ENCODE measurements at regions not wholly inside any gene's neighbourhood (a gene's known extent, or its start where the extent isn't known, plus 50 kb on each side); places are given as distances from the start of the nearest gene placed in this dataset.

GRCh38 chr14:100425429-100425827, 102.3 kb downstream of the SLC25A47 start:
- no peak overlapping the region for H3K56ac ChIP-seq (replicated peaks; ENCODE audit: insufficient read length, low read depth, low read length)
- 63% methylated on average over 7 of the region's 7 CpGs; no CpG with 5 or more reads in 1 of the 2 experiments for WGBS, 2 experiments (ENCODE audit: extremely low coverage in 1 of 2, insufficient coverage in 1 of 2, insufficient read length in 1 of 2, insufficient replicate concordance in 2 of 2, low coverage in 1 of 2, low lambda C conversion rate in 2 of 2, missing lambda C conversion rate in 1 of 2)
- H3K4me3 ChIP-seq (ENCODE audit: extremely low read depth in 1 of 4, insufficient read depth in 2 of 4, low read depth in 3 of 4, low read length in 4 of 4): no peak overlapping the region
- H2AK5ac ChIP-seq (ENCODE audit: low read depth, low read length): no peak overlapping the region
- H2BK120ac ChIP-seq (replicated peaks; ENCODE audit: low read depth, low read length): no peak overlapping the region
- no peak overlapping the region for H2BK5ac ChIP-seq (ENCODE audit: low read depth, low read length)
- H3K18ac ChIP-seq (ENCODE audit: extremely low read depth, low read length): no peak overlapping the region
- no peaks in the 10 kb centered on the region for H3K36me3 ChIP-seq (ENCODE audit: control insufficient read depth in 2 of 4, insufficient read depth in 4 of 4, low read length in 3 of 4)
- H4K8ac ChIP-seq (ENCODE audit: extremely low read depth, insufficient read depth, low read length): no peak overlapping the region
- DNase-seq (ENCODE audit: low read depth in 1 of 2, low spot score in 2 of 2): no peak
- no peaks in the 10 kb centered on the region for H3K23me2 ChIP-seq (ENCODE audit: low read depth, low read length)
- no peak overlapping the region for H2BK20ac ChIP-seq (ENCODE audit: low read length)
- no peak overlapping the region for H3K14ac ChIP-seq (ENCODE audit: insufficient read length)
- H2BK12ac ChIP-seq (ENCODE audit: low read depth, low read length): no peak overlapping the region
- H3K9me3 ChIP-seq (ENCODE audit: insufficient read depth in 2 of 2, low read depth in 1 of 2, low read length in 1 of 2): no peaks in the 10 kb centered on the region
- no peak overlapping the region for H3K23ac ChIP-seq (ENCODE audit: insufficient read length)
- H2BK15ac ChIP-seq (ENCODE audit: low read length): no peak overlapping the region
- no peak overlapping the region for H4K5ac ChIP-seq (ENCODE audit: insufficient read length, low read depth, low read length)
- CTCF ChIA-PET (ENCODE audit: partially characterized antibody): interaction anchor here (0.9 to 4.2 kb wide), 13 partner anchors 8 to 230 kb away, joined by 3 to 36 read pairs (median 6); no protein-coding TSS in a partner anchor
- no peak overlapping the region for H3K4me2 ChIP-seq (ENCODE audit: insufficient read depth in 1 of 2, low read depth in 2 of 2, low read length in 2 of 2)
- H3K4me1 ChIP-seq (replicated peaks in 1 of 4; ENCODE audit: control insufficient read depth in 3 of 4, insufficient read depth in 4 of 4, low read length in 3 of 4): peaks cover 0 to 8% (median 2%) of the 10 kb centered on the region in 4 experiments; a peak in 6 of 7 replicates
- FAIRE-seq: no peak
- H2AFZ ChIP-seq (ENCODE audit: low read length): no peak overlapping the region
- POLR2A ChIA-PET (ENCODE audit: partially characterized antibody): interaction anchor here (0.7 to 1.4 kb wide), 2 partner anchors 9 to 141 kb away, joined by 3 to 4 read pairs; no protein-coding TSS in a partner anchor
- no peak overlapping the region for H3K4ac ChIP-seq (replicated peaks; ENCODE audit: insufficient read length, low read depth, low read length)
- peaks cover 0 to 3% of the 10 kb centered on the region in 2 experiments for H4K20me1 ChIP-seq (replicated peaks in 1 of 2; ENCODE audit: control insufficient read depth in 1 of 2, insufficient read depth in 2 of 2, low read length in 2 of 2)
- H3K9ac ChIP-seq (replicated peaks in 1 of 4; ENCODE audit: extremely low read depth in 1 of 4, low read depth in 3 of 4, low read length in 3 of 4): no peak overlapping the region
- no peaks in the 10 kb centered on the region; the same call in 1 of the 2 replicates for H3K79me1 ChIP-seq (ENCODE audit: low read depth, low read length)
- no peak overlapping the region for H4K91ac ChIP-seq (replicated peaks; ENCODE audit: insufficient read length, low read length)
- no peak overlapping the region for H3K27ac ChIP-seq (ENCODE audit: low read depth, low read length)
- no peaks in the 10 kb centered on the region for H3K79me2 ChIP-seq (ENCODE audit: control insufficient read depth in 1 of 2, insufficient read depth in 2 of 2, low read length in 2 of 2)
- no peaks in the 10 kb centered on the region for H3K27me3 ChIP-seq (replicated peaks in 1 of 4; ENCODE audit: control insufficient read depth in 3 of 4, extremely low read depth in 1 of 4, insufficient read depth in 3 of 4, low read length in 3 of 4)
- no peak for TF ChIP-seq SP2 (IDR thresholded peaks at IDR 0.05; ENCODE audit: low read length)
- TF ChIP-seq ATF3 (IDR thresholded peaks at IDR 0.05; ENCODE audit: insufficient read depth, low read depth, low read length): no peak
- no peak for TF ChIP-seq POU5F1 (IDR thresholded peaks at IDR 0.05; ENCODE audit: low read depth, low read length)
- no peak for TF ChIP-seq BCL11A (IDR thresholded peaks at IDR 0.05; ENCODE audit: low read depth in 2 of 2, low read length in 2 of 2)
- TF ChIP-seq HDAC6 (IDR thresholded peaks at IDR 0.05; ENCODE audit: low read depth, low read length): no peak
- TF ChIP-seq USF2 (IDR thresholded peaks at IDR 0.05; ENCODE audit: low read length): no peak
- TF ChIP-seq CEBPB (IDR thresholded peaks at IDR 0.05; ENCODE audit: low read depth, low read length): no peak
- no peak for TF ChIP-seq E2F6 (IDR thresholded peaks at IDR 0.05)
- no peak for TF ChIP-seq SIN3A (conservative IDR thresholded peaks at IDR 0.05 in 1 of 2, IDR thresholded peaks at IDR 0.05 in 1 of 2; ENCODE audit: low read depth in 1 of 2, low read length in 2 of 2)
- TF ChIP-seq CTBP2 (IDR thresholded peaks at IDR 0.05; ENCODE audit: borderline replicate concordance, insufficient read depth, insufficient read length, low read length): no peak

Data from H1 (cell line).